NCI-H1105 (cell line): ENCODE measurements at regions not wholly inside any gene's neighbourhood (a gene's known extent, or its start where the extent isn't known, plus 50 kb on each side); places are given as distances from the start of the nearest gene placed in this dataset.
A peak's percentile ranks its signal among the peaks of the same experiment; 100 is the strongest.
"Not testable (repeated sequence)": the region's sequence is repeated elsewhere in the genome, so short reads cannot be mapped to it uniquely, and the experiment has no call there.

Experiments used
- DNase-seq: peaks from one replicate; lab custom pipeline; 2025; lab: John Stamatoyannopoulos, UW

- not testable (repeated sequence) for DNase-seq
Measured at GRCh38 chr4:55696424-55696823, 60.3 kb upstream of the NMU start.

- DNase-seq: no peak
Measured at GRCh38 chr4:55706541-55706940, 70.4 kb upstream of the NMU start.

GRCh38 chr4:55707507-55707906 is 71.4 kb upstream of the NMU start:
- no peak for DNase-seq

- not testable (repeated sequence) for DNase-seq
Measured at GRCh38 chr4:55707991-55708390, 71.9 kb upstream of the NMU start.

GRCh38 chr4:55712835-55713234 is 76.7 kb upstream of the NMU start:
- DNase-seq: not testable (repeated sequence)

GRCh38 chr4:55721651-55722050 is 85.6 kb upstream of the NMU start:
- DNase-seq: no peak

GRCh38 chr4:55722132-55722531 is 86.0 kb upstream of the NMU start:
- peak; percentile 35 for DNase-seq

- no peak for DNase-seq
Measured at GRCh38 chr4:55723403-55723802, 87.3 kb upstream of the NMU start.

- DNase-seq: no peak
Measured at GRCh38 chr4:55725057-55725456, 89.0 kb upstream of the NMU start.

- DNase-seq: no peak
Measured at GRCh38 chr4:55727746-55728145, 91.6 kb upstream of the NMU start.

- no peak for DNase-seq
Measured at GRCh38 chr4:55729351-55730279, 90.0 kb upstream of the EXOC1L start.

- no peak for DNase-seq
Measured at GRCh38 chr4:55730280-55730931, 89.2 kb upstream of the EXOC1L start.

- no peak for DNase-seq
Measured at GRCh38 chr4:55731959-55732358, 87.6 kb upstream of the EXOC1L start.

- no peak for DNase-seq
Measured at GRCh38 chr4:55732864-55733263, 86.7 kb upstream of the EXOC1L start.

- DNase-seq: no peak
Measured at GRCh38 chr4:55733932-55734331, 85.7 kb upstream of the EXOC1L start.

- DNase-seq: no peak
Measured at GRCh38 chr4:55736605-55737183, 82.9 kb upstream of the EXOC1L start.

- DNase-seq: no peak
Measured at GRCh38 chr4:55742655-55743202, 76.9 kb upstream of the EXOC1L start.

- no peak for DNase-seq
Measured at GRCh38 chr4:55744369-55744768, 75.2 kb upstream of the EXOC1L start.

GRCh38 chr4:55745014-55745413 is 74.6 kb upstream of the EXOC1L start:
- no peak for DNase-seq

- no peak for DNase-seq
Measured at GRCh38 chr4:55747793-55748192, 71.8 kb upstream of the EXOC1L start.

- DNase-seq: no peak
Measured at GRCh38 chr4:55749666-55750065, 69.9 kb upstream of the EXOC1L start.

- DNase-seq: no peak
Measured at GRCh38 chr4:55752810-55753209, 66.8 kb upstream of the EXOC1L start.

GRCh38 chr4:55753856-55754255 is 65.7 kb upstream of the EXOC1L start:
- DNase-seq: no peak
